DOHH2 (cell line): ENCODE measurements at regions not wholly inside any gene's neighbourhood (a gene's known extent, or its start where the extent isn't known, plus 50 kb on each side); places are given as distances from the start of the nearest gene placed in this dataset.

ENCODE experiments used
- H3F3A ChIP-seq: fragments of 200-600 bp; sonication (generic), shearing (Covaris generic); 2 replicates; pipeline ENCODE4 v1.6.0; 2016; ENCODE audit warnings: antibody characterized with exemption, mild to moderate bottlenecking; ENCODE audit not compliant: control insufficient read depth, insufficient read depth
- H3K27ac ChIP-seq: fragments of 200-600 bp; sonication (generic); 2 replicates; pipeline ENCODE4 v1.5.1; 2014; ENCODE audit warnings: low read depth, mild to moderate bottlenecking, low read length, moderate library complexity
- H3K27me3 ChIP-seq: fragments of 200-600 bp; sonication (generic); 2 replicates; pipeline ENCODE4 v1.6.1; 2014; ENCODE audit warnings: mild to moderate bottlenecking, low read length, mixed read lengths; ENCODE audit not compliant: control insufficient read depth
- H3K36me3 ChIP-seq: fragments of 200-600 bp; sonication (generic); 2 replicates; pipeline ENCODE4 v1.6.1; 2014; ENCODE audit warnings: mild to moderate bottlenecking, low read length, moderate library complexity, mixed read lengths; ENCODE audit not compliant: control insufficient read depth
- H3K4me1 ChIP-seq: fragments of 200-600 bp; sonication (generic); 2 replicates; pipeline ENCODE4 v1.6.1; 2014; ENCODE audit warnings: mild to moderate bottlenecking, low read length, mixed read lengths; ENCODE audit not compliant: control insufficient read depth
- H3K4me2 ChIP-seq: fragments of 200-600 bp; sonication (generic); 2 replicates; pipeline ENCODE4 v1.6.0; 2014; ENCODE audit warnings: mild to moderate bottlenecking, low read length, moderate library complexity
- H3K4me3 ChIP-seq: fragments of 200-600 bp; sonication (generic); 2 replicates; pipeline ENCODE4 v1.5.1; 2014; ENCODE audit warnings: mild to moderate bottlenecking, low read length, mixed read lengths
- H3K79me2 ChIP-seq: fragments of 200-600 bp; sonication (generic); 2 replicates; pipeline ENCODE4 v1.6.1; 2014; ENCODE audit warnings: mild to moderate bottlenecking, low read length, mixed read lengths; ENCODE audit not compliant: control insufficient read depth
- H3K9me2 ChIP-seq: fragments of 200-600 bp; sonication (generic); replicated peaks from 2 replicates; pipeline ENCODE4 v1.6.1; 2014; ENCODE audit warnings: mild to moderate bottlenecking, low read length, mixed read lengths; ENCODE audit not compliant: control insufficient read depth
- H3K9me3 ChIP-seq: fragments of 200-600 bp; sonication (generic); 2 replicates; pipeline ENCODE4 v1.6.1; 2014; ENCODE audit warnings: antibody characterized with exemption, low read length, mixed read lengths; ENCODE audit not compliant: control insufficient read depth, insufficient read depth
- H4K20me1 ChIP-seq: fragments of 200-600 bp; sonication (generic); 2 replicates; pipeline ENCODE4 v1.6.0; 2014; ENCODE audit warnings: low read depth, mild to moderate bottlenecking, antibody characterized with exemption, low read length, moderate library complexity; ENCODE audit not compliant: control insufficient read depth, insufficient read depth
- EZH2phosphoT487 ChIP-seq: fragments of 200-600 bp; sonication (generic); IDR thresholded peaks from 2 replicates; pipeline ENCODE4 v1.6.1; 2017; ENCODE audit warnings: borderline replicate concordance, mild to moderate bottlenecking, antibody characterized with exemption, low read length, moderate library complexity, mixed read lengths
- TF ChIP-seq, protein P1 (sequence below): fragments of 200-600 bp; sonication (generic); IDR thresholded peaks from one replicate; pipeline ENCODE4 v1.5.1; 2014; ENCODE audit warnings: antibody characterized with exemption, mild to moderate bottlenecking, low read depth, low read length; ENCODE audit not compliant: poor library complexity, severe bottlenecking

- Histone ChIP-seq H3K4me2 (no peak overlapping the region), H3K4me1 (peaks cover 14% of the 10 kb centered on the region), H3K27ac (no peak overlapping the region), H4K20me1 (no peaks in the 10 kb centered on the region), H3F3A (no peaks in the 10 kb centered on the region), H3K9me3 (no peaks in the 10 kb centered on the region), H3K9me2 (no peaks in the 10 kb centered on the region), H3K79me2 (no peaks in the 10 kb centered on the region), H3K27me3 (no peaks in the 10 kb centered on the region), H3K4me3 (no peak overlapping the region), H3K36me3 (no peaks in the 10 kb centered on the region)
- TF ChIP-seq, protein P1, sequence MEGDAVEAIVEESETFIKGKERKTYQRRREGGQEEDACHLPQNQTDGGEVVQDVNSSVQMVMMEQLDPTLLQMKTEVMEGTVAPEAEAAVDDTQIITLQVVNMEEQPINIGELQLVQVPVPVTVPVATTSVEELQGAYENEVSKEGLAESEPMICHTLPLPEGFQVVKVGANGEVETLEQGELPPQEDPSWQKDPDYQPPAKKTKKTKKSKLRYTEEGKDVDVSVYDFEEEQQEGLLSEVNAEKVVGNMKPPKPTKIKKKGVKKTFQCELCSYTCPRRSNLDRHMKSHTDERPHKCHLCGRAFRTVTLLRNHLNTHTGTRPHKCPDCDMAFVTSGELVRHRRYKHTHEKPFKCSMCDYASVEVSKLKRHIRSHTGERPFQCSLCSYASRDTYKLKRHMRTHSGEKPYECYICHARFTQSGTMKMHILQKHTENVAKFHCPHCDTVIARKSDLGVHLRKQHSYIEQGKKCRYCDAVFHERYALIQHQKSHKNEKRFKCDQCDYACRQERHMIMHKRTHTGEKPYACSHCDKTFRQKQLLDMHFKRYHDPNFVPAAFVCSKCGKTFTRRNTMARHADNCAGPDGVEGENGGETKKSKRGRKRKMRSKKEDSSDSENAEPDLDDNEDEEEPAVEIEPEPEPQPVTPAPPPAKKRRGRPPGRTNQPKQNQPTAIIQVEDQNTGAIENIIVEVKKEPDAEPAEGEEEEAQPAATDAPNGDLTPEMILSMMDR: no peak
- TF ChIP-seq EZH2phosphoT487: no peak
Measured at GRCh38 chr22:17283423-17283822, 64.2 kb upstream of the ADA2 start.

DNA sequence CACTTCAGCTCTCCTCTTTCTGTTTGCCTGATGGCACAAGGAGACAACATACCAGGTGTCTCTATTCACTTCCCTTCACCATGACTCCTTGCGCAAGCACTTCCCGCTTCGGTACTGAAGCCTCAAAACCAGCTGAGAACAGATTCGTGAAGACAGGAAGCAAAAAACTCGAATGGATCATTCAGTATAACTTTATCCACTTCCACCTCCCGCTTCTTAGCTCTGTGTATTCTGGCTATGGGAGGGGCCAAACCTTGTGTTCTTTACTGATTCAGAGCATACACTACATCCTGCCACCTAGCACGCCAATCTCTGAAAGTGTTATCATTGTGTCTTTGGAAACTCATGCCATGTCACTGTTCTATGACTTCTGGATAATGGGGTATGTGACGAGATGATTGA is 62.2 kb upstream of the ADA2 start:
- H3K9me2 ChIP-seq: no peaks in the 10 kb centered on the region
- TF ChIP-seq, protein P1: no peak
- TF ChIP-seq EZH2phosphoT487: no peak
- H3F3A ChIP-seq: no peaks in the 10 kb centered on the region

DNA sequence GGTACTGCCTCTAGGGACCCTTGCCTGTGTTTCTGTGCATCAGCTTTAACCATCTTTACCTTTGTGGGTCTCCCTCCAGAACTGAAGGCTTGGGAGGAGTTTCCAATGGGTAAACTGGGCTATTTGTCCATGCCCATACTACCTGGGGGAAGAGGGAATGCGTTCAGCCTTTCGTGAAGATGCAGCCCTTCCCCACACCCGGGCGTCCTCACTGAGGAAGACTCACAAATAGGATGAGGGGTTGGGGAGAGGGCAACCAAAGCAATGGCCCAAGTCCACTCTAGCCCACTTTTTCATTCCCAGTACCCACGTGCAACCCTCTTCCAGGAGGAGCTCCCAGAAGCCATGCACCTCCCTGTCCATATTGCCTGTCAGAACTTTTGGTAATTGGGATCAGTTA is 61.8 kb upstream of the ADA2 start:
- no peaks in the 10 kb centered on the region for H3K9me3 ChIP-seq
- peaks cover 14% of the 10 kb centered on the region for H3K4me1 ChIP-seq
- H3K4me3 ChIP-seq: no peak overlapping the region
- H3K36me3 ChIP-seq: no peaks in the 10 kb centered on the region
- H3F3A ChIP-seq: no peaks in the 10 kb centered on the region
- no peaks in the 10 kb centered on the region for H3K9me2 ChIP-seq
- no peak overlapping the region for H3K4me2 ChIP-seq
- TF ChIP-seq, protein P1: no peak
- no peak for TF ChIP-seq EZH2phosphoT487
- no peaks in the 10 kb centered on the region for H3K79me2 ChIP-seq
- H4K20me1 ChIP-seq: no peaks in the 10 kb centered on the region
- no peak overlapping the region for H3K27ac ChIP-seq
- no peaks in the 10 kb centered on the region for H3K27me3 ChIP-seq

More for the DNA sequence above, 62.2 kb upstream of the ADA2 start:
- Histone ChIP-seq H4K20me1 (no peaks in the 10 kb centered on the region), H3K27me3 (no peaks in the 10 kb centered on the region), H3K4me2 (no peak overlapping the region), H3K9me3 (no peaks in the 10 kb centered on the region), H3K4me3 (no peak overlapping the region), H3K79me2 (no peaks in the 10 kb centered on the region), H3K4me1 (peaks cover 14% of the 10 kb centered on the region), H3K27ac (no peak overlapping the region), H3K36me3 (no peaks in the 10 kb centered on the region)
